ENCODE measurements at regions not wholly inside any gene's neighbourhood (a gene's known extent, or its start where the extent isn't known, plus 50 kb on each side); places are given as distances from the start of the nearest gene placed in this dataset.
"Not testable (repeated sequence)": the region's sequence is repeated elsewhere in the genome, so short reads cannot be mapped to it uniquely, and the experiment has no call there.

DNA sequence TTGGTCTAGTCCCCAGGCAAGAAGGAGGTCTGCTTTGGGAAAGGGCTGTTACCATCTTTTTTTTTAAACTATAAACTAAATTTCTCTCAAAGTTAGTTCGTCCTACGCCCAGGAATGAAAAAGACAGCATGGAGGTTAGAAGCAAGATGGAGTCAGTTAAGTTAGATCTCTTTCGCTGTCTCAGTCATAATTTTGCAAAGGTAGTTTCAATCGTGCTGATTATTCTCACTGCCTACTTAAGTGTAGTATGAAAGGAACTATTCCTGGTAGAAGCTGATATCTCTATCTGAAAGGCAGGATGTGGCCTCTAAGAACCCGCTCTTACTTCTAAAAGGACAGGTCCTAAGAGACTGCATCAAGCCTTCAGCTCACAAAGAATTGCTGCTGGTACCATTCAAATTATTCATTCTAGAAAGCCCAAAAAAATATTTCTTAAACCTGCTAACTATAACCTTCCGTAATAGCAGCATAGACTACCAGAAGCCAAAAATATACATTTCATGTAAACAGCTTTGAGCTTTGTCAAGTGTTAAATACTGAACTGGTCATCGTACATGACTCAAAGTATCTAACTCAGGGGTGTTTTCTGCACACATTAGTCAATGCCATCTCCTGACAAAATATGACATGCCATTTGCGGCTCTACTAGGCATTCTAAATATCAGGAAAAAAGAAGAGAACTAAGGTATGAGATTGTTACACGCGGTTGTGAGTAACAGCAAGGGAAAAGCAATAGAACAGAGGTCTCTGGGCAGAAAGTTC lies 96.0 kb upstream of the CCDC80 start:
- DNase-seq (ENCODE audit: low read depth in 2 of 2), result no peak

DNA sequence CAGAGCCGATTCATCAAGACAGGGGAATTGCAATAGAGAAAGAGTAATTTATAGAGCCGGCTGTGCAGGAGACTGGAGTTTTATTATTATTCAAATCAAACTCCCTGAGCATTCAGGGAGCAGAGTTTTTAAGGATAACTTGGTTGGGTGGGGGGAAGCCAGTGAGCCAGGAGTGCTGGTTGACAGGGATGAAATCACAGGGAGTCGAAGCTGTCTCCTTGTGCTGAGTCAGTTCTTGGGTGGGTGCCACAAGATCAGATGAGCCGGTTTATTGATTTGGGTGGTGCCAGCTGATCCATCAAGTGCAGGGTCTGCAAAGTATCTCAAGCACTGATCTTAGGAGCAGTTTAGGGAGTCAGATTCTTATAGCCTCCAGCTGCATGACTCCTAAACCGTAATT lies 95.4 kb upstream of the CCDC80 start:
- DNase-seq (ENCODE audit: low read depth in 2 of 2), result no peak

DNA sequence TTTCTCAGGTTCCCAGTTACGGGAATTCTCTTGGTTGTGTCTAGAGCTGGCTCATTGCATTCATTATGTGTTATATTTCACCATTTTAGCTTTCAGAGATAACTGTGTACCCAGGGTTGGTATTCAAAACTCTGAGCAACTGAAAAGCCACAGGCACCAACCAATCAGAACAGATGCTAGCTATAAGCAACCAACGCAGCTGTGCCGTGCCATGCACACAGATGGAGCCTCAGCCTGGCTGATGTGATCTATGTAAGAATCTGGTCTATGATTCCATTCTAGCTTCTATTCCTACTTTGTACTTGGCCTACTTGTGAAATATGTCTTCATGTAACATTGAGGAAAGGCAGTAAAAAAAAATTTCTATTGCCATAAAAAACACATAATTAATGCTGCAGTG lies 95.0 kb upstream of the CCDC80 start:
- DNase-seq (ENCODE audit: low read depth in 2 of 2), result no peak

DNA sequence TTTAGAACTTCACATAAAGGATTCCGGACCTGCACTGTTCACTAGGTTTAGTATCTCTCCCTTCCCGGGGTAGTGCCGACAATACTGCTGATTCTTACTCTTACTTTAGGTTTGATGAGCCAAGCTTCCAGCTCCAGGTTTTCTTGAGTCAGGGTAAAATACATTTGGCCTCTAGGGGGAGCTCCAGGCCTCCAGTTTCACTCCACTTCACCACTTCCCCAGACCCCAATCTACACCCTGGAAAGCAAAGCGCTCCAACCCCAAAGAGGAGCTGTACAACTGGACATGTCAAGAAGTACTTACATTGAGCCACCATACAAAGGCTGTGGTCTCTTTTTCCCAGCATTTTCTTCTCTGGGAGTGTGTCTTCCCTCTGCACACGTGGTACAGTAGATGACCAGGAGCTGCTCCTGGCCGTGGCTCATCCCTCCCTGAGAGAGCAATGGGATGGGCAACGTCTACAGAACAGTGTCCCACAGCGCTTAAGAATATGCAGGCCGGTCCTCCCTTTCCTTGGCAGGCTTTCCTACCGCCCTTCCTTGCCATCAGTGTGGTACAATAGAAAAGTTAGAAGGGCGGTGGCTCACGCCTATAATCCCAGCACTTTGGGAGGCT lies 93.9 kb upstream of the CCDC80 start:
- peak; percentile 24 to 63 for DNase-seq (ENCODE audit: low read depth in 2 of 2)

GRCh38 chr3:112734171-112734570 lies 93.2 kb upstream of the CCDC80 start:
- no peak for DNase-seq (ENCODE audit: low read depth in 2 of 2)

DNA sequence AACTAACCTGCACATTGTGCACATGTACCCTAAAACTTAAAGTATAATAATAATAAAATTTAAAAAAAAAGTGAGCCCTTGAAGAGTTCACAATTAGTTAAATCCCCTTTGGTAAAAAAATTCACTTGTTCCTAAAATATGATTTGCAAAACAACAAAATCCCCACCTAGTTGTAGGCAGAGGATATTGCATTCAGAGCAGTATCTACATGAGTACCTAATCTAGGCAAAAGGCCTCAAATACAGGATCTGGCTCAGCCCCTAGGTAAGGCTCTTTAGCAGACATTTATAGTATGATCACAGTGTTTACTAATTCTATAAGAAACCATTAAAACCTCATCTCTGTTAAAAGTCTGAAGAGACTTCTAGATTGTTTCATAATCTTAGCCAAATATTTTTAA lies 89.3 kb upstream of the CCDC80 start:
- DNase-seq (ENCODE audit: low read depth in 2 of 2), result no peak

DNA sequence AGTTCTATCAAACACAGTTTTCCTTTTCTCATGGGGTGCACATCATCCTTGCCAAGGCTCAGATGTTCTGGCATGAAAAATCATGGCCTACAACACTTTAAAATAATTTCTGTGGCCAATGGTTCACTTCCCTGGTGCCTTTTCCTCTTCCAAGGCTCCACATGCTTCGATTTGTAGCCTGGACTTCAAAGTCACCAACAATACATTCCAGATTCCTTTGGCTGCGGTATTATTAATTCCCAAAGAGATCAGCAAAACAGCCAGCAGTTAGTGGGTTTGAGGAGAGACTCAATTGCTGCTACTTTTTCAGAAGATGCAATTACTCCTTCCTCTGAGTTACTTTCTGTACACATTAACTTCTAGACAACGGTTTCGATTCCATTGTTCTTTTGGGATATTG lies 80.3 kb upstream of the CCDC80 start:
- DNase-seq (ENCODE audit: low read depth in 2 of 2), result no peak

- no peak for DNase-seq (ENCODE audit: low read depth in 2 of 2)
Observed at GRCh38 chr3:112718967-112719366, 78.0 kb upstream of the CCDC80 start.

GRCh38 chr3:112718516-112718915 lies 77.6 kb upstream of the CCDC80 start:
- DNase-seq (ENCODE audit: low read depth in 2 of 2), result no peak

- no peak for DNase-seq (ENCODE audit: low read depth in 2 of 2)
Observed at GRCh38 chr3:112709911-112710310, 69.0 kb upstream of the CCDC80 start.

GRCh38 chr3:112699436-112699978 lies 58.6 kb upstream of the CCDC80 start:
- DNase-seq (ENCODE audit: low read depth in 2 of 2), result no peak

DNA sequence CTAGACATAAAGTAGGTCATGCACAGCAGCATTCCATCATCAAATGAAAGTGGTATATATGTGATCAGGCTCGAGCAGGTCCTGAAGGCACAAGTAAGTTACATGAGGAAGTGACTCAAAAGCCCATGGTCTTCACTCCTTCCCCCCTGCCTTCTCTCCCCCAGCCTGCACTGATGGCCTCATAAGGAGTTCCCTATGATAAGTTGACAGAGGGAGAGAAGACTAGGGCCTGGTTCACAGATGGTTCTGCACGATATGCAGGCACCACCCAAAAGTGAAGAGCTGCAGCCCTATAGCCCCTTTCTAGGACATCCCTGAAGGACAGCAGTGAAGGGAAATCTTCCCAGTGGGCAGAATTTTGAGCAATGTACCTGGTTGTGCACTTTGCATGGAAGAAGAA lies 57.5 kb upstream of the CCDC80 start:
- not testable (repeated sequence) for DNase-seq (ENCODE audit: low read depth in 2 of 2)

GRCh38 chr3:112696244-112696643 lies 55.3 kb upstream of the CCDC80 start:
- not testable (repeated sequence) for DNase-seq (ENCODE audit: low read depth in 2 of 2)

DNA sequence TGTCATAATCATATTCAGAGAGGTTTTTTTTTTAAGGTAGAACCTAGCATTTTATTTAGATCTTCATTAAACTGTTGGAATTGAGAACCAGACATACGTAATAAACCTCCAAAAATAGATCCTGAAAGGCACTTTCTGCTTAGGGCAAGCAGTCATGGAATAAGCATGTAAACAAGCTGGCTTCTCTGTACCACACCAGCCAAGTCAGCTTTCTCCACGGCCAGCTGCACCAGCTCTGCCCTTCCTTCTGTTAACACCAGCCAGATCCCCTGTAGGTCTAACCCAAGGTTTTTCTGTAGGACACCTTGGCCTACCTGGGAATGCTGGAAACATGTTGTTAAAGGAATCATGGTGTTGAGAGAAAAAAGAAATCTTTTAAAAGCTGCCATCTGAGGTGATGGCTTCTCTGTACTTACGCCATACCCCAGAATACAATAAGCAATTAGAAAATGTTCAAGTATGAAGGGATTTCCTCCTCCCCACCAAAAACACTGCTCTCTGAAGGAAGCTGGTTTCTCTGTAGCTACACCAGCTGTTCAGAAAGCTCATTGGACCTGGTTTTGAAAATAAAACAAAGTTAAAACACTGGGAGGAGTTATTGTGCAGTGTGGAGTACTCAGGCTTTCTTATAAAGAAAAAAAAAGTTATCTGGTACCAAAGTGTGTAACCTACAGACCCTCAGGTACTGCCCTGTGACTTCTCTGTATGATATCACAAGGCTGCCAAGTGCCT lies 54.6 kb upstream of the CCDC80 start:
- not testable (repeated sequence) for DNase-seq (ENCODE audit: low read depth in 2 of 2)

- not testable (repeated sequence) for DNase-seq (ENCODE audit: low read depth in 2 of 2)
Observed at GRCh38 chr3:112694906-112695305, 54.0 kb upstream of the CCDC80 start.

DNA sequence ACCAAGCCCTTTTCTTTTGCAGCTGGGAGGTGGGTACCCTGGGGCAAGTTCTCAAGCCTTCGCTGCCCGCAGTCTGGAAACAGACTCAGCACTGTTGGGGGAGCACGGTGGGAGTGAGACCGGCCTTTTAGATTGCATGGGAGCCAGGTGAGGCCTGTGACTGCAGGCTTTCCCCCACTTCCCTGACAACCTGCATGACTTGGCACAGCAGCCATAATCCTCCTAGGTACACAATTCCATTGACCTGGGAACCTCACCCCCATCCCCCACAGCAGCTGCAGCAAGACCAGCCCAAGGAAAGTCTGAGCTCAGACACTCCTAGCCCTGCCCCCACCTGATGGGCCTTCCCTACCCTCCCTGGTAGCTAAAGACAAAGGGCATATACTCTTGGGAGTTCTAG lies 52.2 kb upstream of the CCDC80 start:
- no peak for DNase-seq (ENCODE audit: low read depth in 2 of 2)

All from stimulated activated CD4-positive, alpha-beta T cell treated with anti-CD3 and anti-CD28 coated beads, Interleukin-15, amount 100 ng/mL, for 48 hours (primary cell).